OCI-LY1 (cell line): ENCODE measurements at regions not wholly inside any gene's neighbourhood (a gene's known extent, or its start where the extent isn't known, plus 50 kb on each side); places are given as distances from the start of the nearest gene placed in this dataset.

ENCODE experiments used
- H2AFZ ChIP-seq: fragments of 200-600 bp; sonication (generic), shearing (Covaris generic); 2 replicates; pipeline ENCODE4 v1.6.0; 2014; ENCODE audit warnings: antibody characterized with exemption, mild to moderate bottlenecking, low read length
- H3F3A ChIP-seq: fragments of 200-600 bp; sonication (generic), shearing (Covaris generic); 2 replicates; pipeline ENCODE4 v1.6.0; 2014; ENCODE audit warnings: mild to moderate bottlenecking, antibody characterized with exemption, low read length, moderate library complexity; ENCODE audit not compliant: insufficient read depth
- H3K27ac ChIP-seq: fragments of 200-600 bp; sonication (generic); 2 replicates; pipeline ENCODE4 v1.5.1; 2014; ENCODE audit warnings: low read length, mixed run types, mild to moderate bottlenecking, low read depth; ENCODE audit not compliant: poor library complexity, severe bottlenecking
- H3K27me3 ChIP-seq: fragments of 200-600 bp; sonication (generic); 2 replicates; pipeline ENCODE4 v1.6.0; 2014; ENCODE audit warnings: antibody characterized with exemption, mild to moderate bottlenecking, low read length, moderate library complexity; ENCODE audit not compliant: insufficient read depth
- H3K36me3 ChIP-seq: fragments of 200-600 bp; sonication (generic); 2 replicates; pipeline ENCODE4 v1.6.1; 2014; ENCODE audit warnings: mild to moderate bottlenecking, antibody characterized with exemption, low read length, moderate library complexity, mixed read lengths; ENCODE audit not compliant: insufficient read depth
- H3K4me1 ChIP-seq: fragments of 200-600 bp; sonication (generic); 2 replicates; pipeline ENCODE4 v1.5.1; 2014; ENCODE audit warnings: mild to moderate bottlenecking, low read length, moderate library complexity; ENCODE audit not compliant: insufficient read depth, severe bottlenecking
- H3K4me2 ChIP-seq: fragments of 200-600 bp; sonication (generic), shearing (Covaris generic); 2 replicates; pipeline ENCODE4 v1.6.1; 2014; ENCODE audit warnings: low read length
- H3K4me3 ChIP-seq: fragments of 200-600 bp; sonication (generic); 2 replicates; pipeline ENCODE4 v1.5.1; 2014; ENCODE audit warnings: low read length, low read depth, mild to moderate bottlenecking, mixed read lengths; ENCODE audit not compliant: poor library complexity, severe bottlenecking
- H3K79me2 ChIP-seq: fragments of 200-600 bp; shearing (Covaris generic); 2 replicates; pipeline ENCODE4 v1.6.1; 2016; ENCODE audit warnings: mixed run types, low read length, mixed read lengths; ENCODE audit not compliant: insufficient read depth
- H3K9ac ChIP-seq: fragments of 200-600 bp; sonication (generic), shearing (Covaris generic); 2 replicates; pipeline ENCODE4 v1.6.1; 2014; ENCODE audit warnings: mild to moderate bottlenecking, low read length, mixed read lengths
- H3K9me2 ChIP-seq: fragments of 200-600 bp; sonication (generic), shearing (Covaris generic); 2 replicates; pipeline ENCODE4 v1.6.1; 2014; ENCODE audit warnings: low read depth, mild to moderate bottlenecking, low read length, mixed read lengths
- H3K9me3 ChIP-seq: fragments of 200-600 bp; shearing (Covaris generic); 2 replicates; pipeline ENCODE4 v1.6.1; 2014; ENCODE audit warnings: low read length, mixed read lengths
- H4K20me1 ChIP-seq: fragments of 200-600 bp; sonication (generic), shearing (Covaris generic); 2 replicates; pipeline ENCODE4 v1.6.0; 2016; ENCODE audit warnings: mild to moderate bottlenecking, low read length; ENCODE audit not compliant: insufficient read depth
- EZH2 ChIP-seq: fragments of 200-600 bp; sonication (generic), shearing (Covaris generic); IDR thresholded peaks from 2 replicates; pipeline ENCODE4 v1.8.0; 2017; ENCODE audit warnings: borderline replicate concordance, mixed run types, mild to moderate bottlenecking, antibody characterized with exemption, low read length, moderate library complexity, mixed read lengths
- TF ChIP-seq, protein P1 (sequence below): fragments of 200-600 bp; sonication (generic), shearing (Covaris generic); IDR thresholded peaks from 2 replicates; pipeline ENCODE4 v1.5.1; 2017; ENCODE audit warnings: mild to moderate bottlenecking, antibody characterized with exemption, low read length, moderate library complexity, mixed read lengths

DNA sequence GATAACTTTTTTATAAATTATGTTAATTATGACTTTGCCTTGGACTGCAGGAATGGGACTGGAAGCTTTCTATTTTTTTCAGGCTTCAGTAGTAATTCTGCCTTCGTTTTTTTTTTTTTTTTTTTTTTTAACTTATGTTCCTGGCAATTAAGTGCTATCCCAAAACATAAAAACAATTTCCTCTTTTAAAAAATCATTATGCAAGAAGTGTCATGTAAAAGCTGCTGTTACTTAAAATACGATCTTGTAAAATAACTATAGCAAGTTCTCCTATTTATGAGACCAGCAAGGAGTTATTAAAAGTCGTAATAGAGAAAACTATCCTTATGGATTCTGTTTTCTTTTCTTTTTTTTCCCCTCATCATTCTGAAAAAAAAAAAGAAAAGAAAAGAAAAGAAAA, 106.6 kb upstream of the FOXN2 start:
- Histone ChIP-seq H3K36me3 (no peaks in the 10 kb centered on the region), H3K9ac (no peak overlapping the region), H3K4me1 (no peaks in the 10 kb centered on the region), H3K9me2 (no peaks in the 10 kb centered on the region), H3F3A (no peaks in the 10 kb centered on the region), H3K27me3 (no peaks in the 10 kb centered on the region), H3K27ac (no peak overlapping the region), H4K20me1 (no peaks in the 10 kb centered on the region), H2AFZ (no peak overlapping the region), H3K4me2 (no peak overlapping the region), H3K79me2 (no peaks in the 10 kb centered on the region), H3K4me3 (no peak overlapping the region), H3K9me3 (no peaks in the 10 kb centered on the region)
- TF ChIP-seq, protein P1, sequence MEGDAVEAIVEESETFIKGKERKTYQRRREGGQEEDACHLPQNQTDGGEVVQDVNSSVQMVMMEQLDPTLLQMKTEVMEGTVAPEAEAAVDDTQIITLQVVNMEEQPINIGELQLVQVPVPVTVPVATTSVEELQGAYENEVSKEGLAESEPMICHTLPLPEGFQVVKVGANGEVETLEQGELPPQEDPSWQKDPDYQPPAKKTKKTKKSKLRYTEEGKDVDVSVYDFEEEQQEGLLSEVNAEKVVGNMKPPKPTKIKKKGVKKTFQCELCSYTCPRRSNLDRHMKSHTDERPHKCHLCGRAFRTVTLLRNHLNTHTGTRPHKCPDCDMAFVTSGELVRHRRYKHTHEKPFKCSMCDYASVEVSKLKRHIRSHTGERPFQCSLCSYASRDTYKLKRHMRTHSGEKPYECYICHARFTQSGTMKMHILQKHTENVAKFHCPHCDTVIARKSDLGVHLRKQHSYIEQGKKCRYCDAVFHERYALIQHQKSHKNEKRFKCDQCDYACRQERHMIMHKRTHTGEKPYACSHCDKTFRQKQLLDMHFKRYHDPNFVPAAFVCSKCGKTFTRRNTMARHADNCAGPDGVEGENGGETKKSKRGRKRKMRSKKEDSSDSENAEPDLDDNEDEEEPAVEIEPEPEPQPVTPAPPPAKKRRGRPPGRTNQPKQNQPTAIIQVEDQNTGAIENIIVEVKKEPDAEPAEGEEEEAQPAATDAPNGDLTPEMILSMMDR: no peak
- TF ChIP-seq EZH2: no peak

DNA sequence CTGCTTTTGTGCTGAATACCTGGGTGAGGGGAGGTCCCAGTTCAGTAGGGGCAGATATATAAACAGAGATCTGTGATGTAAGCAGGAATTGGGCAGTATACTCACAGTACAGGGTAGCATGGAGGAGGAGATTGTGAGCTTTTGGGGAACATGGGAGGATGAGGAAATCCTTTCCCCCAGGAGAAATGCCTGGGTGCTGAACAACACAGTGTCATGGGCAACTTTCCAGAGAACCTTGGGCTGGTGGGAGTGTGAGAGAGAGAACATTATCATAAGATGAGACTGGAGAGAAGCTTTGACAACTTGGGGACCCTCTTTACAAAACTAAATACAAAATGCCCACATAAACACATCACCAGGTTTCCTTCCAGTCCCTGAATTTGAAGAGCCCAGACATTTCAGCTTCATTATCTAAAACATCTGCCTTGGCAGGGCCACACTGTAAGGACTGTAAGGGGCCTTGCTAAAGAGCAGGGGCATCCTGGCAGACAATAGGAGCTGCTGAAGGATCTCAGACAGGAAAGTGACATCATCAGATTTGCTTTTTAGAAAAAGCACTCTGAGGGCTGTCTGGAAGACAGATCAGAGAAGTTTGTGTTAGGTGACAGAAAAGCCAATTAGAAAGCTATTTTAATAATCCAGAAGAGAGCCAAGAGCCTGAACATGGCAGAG, 105.1 kb upstream of the FOXN2 start:
- Histone ChIP-seq H3K27me3 (no peaks in the 10 kb centered on the region), H3K79me2 (no peaks in the 10 kb centered on the region), H3F3A (no peaks in the 10 kb centered on the region), H3K9me3 (no peaks in the 10 kb centered on the region), H3K4me2 (no peak overlapping the region), H4K20me1 (no peaks in the 10 kb centered on the region), H2AFZ (no peak overlapping the region), H3K4me1 (no peaks in the 10 kb centered on the region), H3K4me3 (no peak overlapping the region), H3K36me3 (no peaks in the 10 kb centered on the region), H3K9ac (no peak overlapping the region), H3K9me2 (no peaks in the 10 kb centered on the region), H3K27ac (no peak overlapping the region)
- no peak for TF ChIP-seq EZH2
- TF ChIP-seq, protein P1: no peak

DNA sequence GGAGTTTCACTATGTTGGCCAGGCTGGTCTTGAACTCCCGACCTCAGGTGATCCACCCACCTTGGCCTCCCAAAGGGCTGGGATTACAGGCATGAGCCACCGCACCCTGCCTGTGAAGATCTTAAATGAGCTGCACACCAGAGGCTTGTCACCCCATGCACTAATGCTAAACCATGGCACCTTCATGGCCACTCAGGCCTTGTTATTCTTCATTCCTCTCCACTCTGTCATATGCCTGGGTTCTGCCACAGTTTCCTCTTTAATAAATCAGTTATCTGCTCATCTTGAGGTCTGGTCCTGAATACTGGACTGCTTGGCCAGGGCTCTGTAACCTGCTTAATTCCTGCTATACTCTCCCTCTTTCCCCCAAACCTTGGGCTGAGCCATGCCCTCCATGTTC, 104.3 kb upstream of the FOXN2 start:
- H3K4me1 ChIP-seq: no peaks in the 10 kb centered on the region
- no peak overlapping the region for H2AFZ ChIP-seq
- no peaks in the 10 kb centered on the region for H3K9me3 ChIP-seq
- no peaks in the 10 kb centered on the region for H3F3A ChIP-seq
- H3K27ac ChIP-seq: no peak overlapping the region
- no peaks in the 10 kb centered on the region for H3K36me3 ChIP-seq
- H3K9ac ChIP-seq: no peak overlapping the region
- H3K9me2 ChIP-seq: no peaks in the 10 kb centered on the region
- H3K4me3 ChIP-seq: no peak overlapping the region
- H3K79me2 ChIP-seq: no peaks in the 10 kb centered on the region
- no peak for TF ChIP-seq EZH2
- TF ChIP-seq, protein P1: no peak
- H4K20me1 ChIP-seq: no peaks in the 10 kb centered on the region
- H3K27me3 ChIP-seq: no peaks in the 10 kb centered on the region
- H3K4me2 ChIP-seq: no peak overlapping the region
